ENCODE measurements at regions not wholly inside any gene's neighbourhood (a gene's known extent, or its start where the extent isn't known, plus 50 kb on each side); places are given as distances from the start of the nearest gene placed in this dataset.
A peak's percentile ranks its signal among the peaks of the same experiment; 100 is the strongest.

GRCh38 chr6:50995036-50995435 is 176.4 kb downstream of the TFAP2B start:
- no peak for TF ChIP-seq CTCF (IDR thresholded peaks at IDR 0.05)
- 90 to 97% (median 94%) methylated on average over 5 of the region's 5 CpGs for WGBS, 5 donors
- intact Hi-C loops (cut with DNase I; ENCODE audit: low total_unique reads) = no loop called here

DNA sequence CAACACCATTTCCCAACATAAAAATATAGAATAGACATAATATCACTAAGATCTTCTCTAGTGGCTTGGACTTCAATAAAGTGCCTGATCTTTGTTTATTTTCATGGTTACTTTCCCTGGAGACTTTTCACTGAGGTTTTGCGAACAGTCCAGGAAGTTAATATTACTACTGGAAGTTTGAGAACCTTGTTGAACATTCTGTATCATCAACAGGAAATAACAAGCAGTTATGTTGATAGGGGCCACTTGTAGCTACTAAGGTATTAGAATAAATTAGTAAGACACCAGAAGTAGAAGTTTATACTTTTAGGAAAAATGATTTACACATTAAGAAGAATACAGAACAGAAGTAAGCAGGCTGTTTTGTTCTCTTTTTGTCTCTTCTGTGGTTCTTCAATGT is 180.2 kb downstream of the TFAP2B start:
- Histone ChIP-seq H3K27me3 (no peaks in the 10 kb centered on the region), H3K36me3 (no peaks in the 10 kb centered on the region), H3K27ac (no peak overlapping the region), H3K4me1 (no peaks in the 10 kb centered on the region), H3K9me3 (no peaks in the 10 kb centered on the region), H3K4me3 (no peak overlapping the region)
- no peak for DNase-seq
- no peak for TF ChIP-seq POLR2AphosphoS5 (IDR thresholded peaks at IDR 0.05)
- no peak for TF ChIP-seq EP300 (IDR thresholded peaks at IDR 0.05)
- TF ChIP-seq POLR2A (IDR thresholded peaks at IDR 0.05) = no peak
- TF ChIP-seq CTCF (IDR thresholded peaks at IDR 0.05) = no peak
- 52 to 84% (median 57%) methylated on average over 1 of the region's 1 CpG for WGBS, 5 donors
- intact Hi-C loops (cut with DNase I; ENCODE audit: low total_unique reads) = no loop called here

More at GRCh38 chr6:50995036-50995435, 176.4 kb downstream of the TFAP2B start:
- H3K27ac ChIP-seq = no peak overlapping the region
- no peak for DNase-seq
- no peaks in the 10 kb centered on the region for H3K9me3 ChIP-seq
- H3K4me1 ChIP-seq = no peaks in the 10 kb centered on the region
- no peaks in the 10 kb centered on the region for H3K27me3 ChIP-seq
- no peaks in the 10 kb centered on the region for H3K36me3 ChIP-seq
- H3K4me3 ChIP-seq = no peak overlapping the region

GRCh38 chr6:51001399-51001798 is 182.7 kb downstream of the TFAP2B start:
- DNase-seq = peak in 1 of 2 donors; percentile 8
- no peaks in the 10 kb centered on the region for H3K4me1 ChIP-seq
- H3K27ac ChIP-seq = no peak overlapping the region
- intact Hi-C loops (cut with DNase I; ENCODE audit: low total_unique reads) = no loop called here
- no peaks in the 10 kb centered on the region for H3K9me3 ChIP-seq
- H3K4me3 ChIP-seq = no peak overlapping the region
- 31 to 58% (median 44%) methylated on average over 1 of the region's 1 CpG for WGBS, 5 donors
- no peaks in the 10 kb centered on the region for H3K36me3 ChIP-seq
- no peak for TF ChIP-seq EP300 (IDR thresholded peaks at IDR 0.05)
- TF ChIP-seq POLR2AphosphoS5 (IDR thresholded peaks at IDR 0.05) = no peak
- TF ChIP-seq CTCF (IDR thresholded peaks at IDR 0.05) = no peak
- no peak for TF ChIP-seq POLR2A (IDR thresholded peaks at IDR 0.05)
- no peaks in the 10 kb centered on the region for H3K27me3 ChIP-seq

- Histone ChIP-seq H3K9me3 (no peaks in the 10 kb centered on the region), H3K27me3 (no peaks in the 10 kb centered on the region), H3K36me3 (no peaks in the 10 kb centered on the region), H3K4me1 (no peaks in the 10 kb centered on the region), H3K4me3 (no peak overlapping the region), H3K27ac (no peak overlapping the region)
- intact Hi-C loops (cut with DNase I; ENCODE audit: low total_unique reads) = no loop called here
- TF ChIP-seq CTCF (IDR thresholded peaks at IDR 0.05) = no peak
- no peak for TF ChIP-seq EP300 (IDR thresholded peaks at IDR 0.05)
- TF ChIP-seq POLR2A (IDR thresholded peaks at IDR 0.05) = no peak
- no peak for TF ChIP-seq POLR2AphosphoS5 (IDR thresholded peaks at IDR 0.05)
- no peak for DNase-seq
- WGBS, 5 donors = 79 to 86% (median 83%) methylated on average over 4 of the region's 4 CpGs
These were observed 185.7 kb downstream of the TFAP2B start for GRCh38 chr6:51004380-51004779.

DNA sequence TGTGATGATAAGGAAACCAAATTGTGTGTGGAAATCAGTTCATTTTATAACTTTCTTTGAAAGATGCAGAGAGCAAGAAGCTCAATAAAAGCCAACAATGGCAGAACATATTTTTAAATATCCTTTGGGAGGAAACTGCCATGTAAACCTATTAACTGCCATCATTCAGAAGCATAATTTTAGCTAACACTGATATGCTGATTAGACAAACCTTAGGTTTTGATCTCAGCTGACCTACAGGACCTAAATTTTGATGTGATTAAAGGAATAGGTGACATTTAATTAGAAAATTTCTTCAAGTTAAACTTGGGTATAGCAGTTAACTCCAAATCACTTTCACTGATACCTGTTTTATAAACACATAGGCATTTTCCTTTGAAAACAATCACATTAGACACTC is 187.1 kb downstream of the TFAP2B start:
- Histone ChIP-seq H3K36me3 (no peaks in the 10 kb centered on the region), H3K9me3 (no peaks in the 10 kb centered on the region), H3K27ac (no peak overlapping the region), H3K4me1 (no peaks in the 10 kb centered on the region), H3K4me3 (no peak overlapping the region), H3K27me3 (no peaks in the 10 kb centered on the region)
- TF ChIP-seq POLR2A (IDR thresholded peaks at IDR 0.05) (no peak), CTCF (IDR thresholded peaks at IDR 0.05) (no peak), POLR2AphosphoS5 (IDR thresholded peaks at IDR 0.05) (no peak), EP300 (IDR thresholded peaks at IDR 0.05) (no peak)
- intact Hi-C loops (cut with DNase I; ENCODE audit: low total_unique reads) = no loop called here
- DNase-seq = no peak

Data from stomach (tissue), 8 donors.